ENCODE measurements at regions not wholly inside any gene's neighbourhood (a gene's known extent, or its start where the extent isn't known, plus 50 kb on each side); places are given as distances from the start of the nearest gene placed in this dataset.

- no peak for TF ChIP-seq CTCF (IDR thresholded peaks at IDR 0.05)
- TF ChIP-seq CHD4 (IDR thresholded peaks at IDR 0.05; ENCODE audit: borderline replicate concordance), result no peak
- TF ChIP-seq MAZ (IDR thresholded peaks at IDR 0.05; ENCODE audit: borderline replicate concordance, low read depth, low read length), result no peak
- TF ChIP-seq EP300 (IDR thresholded peaks at IDR 0.05), result no peak
- no peak for TF ChIP-seq JUN (IDR thresholded peaks at IDR 0.05)
- no peak for TF ChIP-seq POLR2A (IDR thresholded peaks at IDR 0.05; ENCODE audit: low read length)
- TF ChIP-seq MYC (IDR thresholded peaks at IDR 0.05; ENCODE audit: borderline replicate concordance, low read length), result no peak
- TF ChIP-seq, protein P1, sequence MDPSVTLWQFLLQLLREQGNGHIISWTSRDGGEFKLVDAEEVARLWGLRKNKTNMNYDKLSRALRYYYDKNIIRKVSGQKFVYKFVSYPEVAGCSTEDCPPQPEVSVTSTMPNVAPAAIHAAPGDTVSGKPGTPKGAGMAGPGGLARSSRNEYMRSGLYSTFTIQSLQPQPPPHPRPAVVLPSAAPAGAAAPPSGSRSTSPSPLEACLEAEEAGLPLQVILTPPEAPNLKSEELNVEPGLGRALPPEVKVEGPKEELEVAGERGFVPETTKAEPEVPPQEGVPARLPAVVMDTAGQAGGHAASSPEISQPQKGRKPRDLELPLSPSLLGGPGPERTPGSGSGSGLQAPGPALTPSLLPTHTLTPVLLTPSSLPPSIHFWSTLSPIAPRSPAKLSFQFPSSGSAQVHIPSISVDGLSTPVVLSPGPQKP (IDR thresholded peaks at IDR 0.05; ENCODE audit: low read depth, low read length), result no peak
- TF ChIP-seq EHMT2 (IDR thresholded peaks at IDR 0.05; ENCODE audit: low read depth), result no peak
- TF ChIP-seq NFE2L2 (conservative IDR thresholded peaks at IDR 0.05; ENCODE audit: low read length), result no peak
- no peak for TF ChIP-seq BHLHE40 (IDR thresholded peaks at IDR 0.05; ENCODE audit: low read depth, low read length)
- no peak for TF ChIP-seq CEBPB (IDR thresholded peaks at IDR 0.05)
- no peak for TF ChIP-seq NR3C1 (IDR thresholded peaks at IDR 0.05)
These were observed 69.2 kb upstream of the MIR17HG start for GRCh38 chr13:91278291-91278690.
